ENCODE measurements at regions not wholly inside any gene's neighbourhood (a gene's known extent, or its start where the extent isn't known, plus 50 kb on each side); places are given as distances from the start of the nearest gene placed in this dataset.

- in situ Hi-C loops (cut with MboI), result no loop called here
- intact Hi-C loops (cut with micrococcal nuclease; ENCODE audit: unreplicated experiment), result no loop called here
- no peak overlapping the region for H3K4me3 ChIP-seq
- H3K9me3 ChIP-seq (replicated peaks; ENCODE audit: control insufficient read depth, insufficient read depth, low read length), result no peaks in the 10 kb centered on the region
- H3K79me2 ChIP-seq (ENCODE audit: control insufficient read depth, insufficient read depth, low read length), result no peaks in the 10 kb centered on the region
- POLR2A ChIA-PET, result no interaction called here
- H3K36me3 ChIP-seq (ENCODE audit: control insufficient read depth in 2 of 2, insufficient read depth in 2 of 2, low read length in 1 of 2), result no peaks in the 10 kb centered on the region
- RAD21 ChIA-PET (ENCODE audit: unreplicated experiment), result no interaction called here
- H3K4me2 ChIP-seq (ENCODE audit: control insufficient read depth, insufficient read depth), result no peak overlapping the region
- no peaks in the 10 kb centered on the region for H3K4me1 ChIP-seq (ENCODE audit: control insufficient read depth, insufficient read depth, low read length)
- H3K9ac ChIP-seq (ENCODE audit: control insufficient read depth, insufficient read depth, low read length), result no peak overlapping the region
- no peak for ATAC-seq
- SMC1A ChIA-PET (ENCODE audit: uncharacterized antibody, unreplicated experiment), result no interaction called here
- DNase-seq (ENCODE audit: low read depth, low spot score), result no peak
- H3K27me3 ChIP-seq (replicated peaks in 1 of 2; ENCODE audit: control insufficient read depth in 2 of 2, insufficient read depth in 2 of 2, low read length in 1 of 2), result no peaks in the 10 kb centered on the region; a peak in 2 of 4 replicates
- H3K27ac ChIP-seq (ENCODE audit: control insufficient read depth, insufficient read depth), result no peak overlapping the region
- no peak for FAIRE-seq
- H2AFZ ChIP-seq (ENCODE audit: control insufficient read depth, low read depth, low read length), result no peak overlapping the region
- CTCF ChIA-PET, result no interaction called here
- WGBS (ENCODE audit: insufficient coverage, insufficient replicate concordance, low lambda C conversion rate, missing lambda C conversion rate), result 0% methylated on average over 1 of the region's 1 CpG
- no TSS peak for BruUV-seq (replicated peaks)
- no peak for TF ChIP-seq FOXK2 (IDR thresholded peaks at IDR 0.05)
- no peaks in the 10 kb centered on the region for H4K20me1 ChIP-seq (ENCODE audit: control insufficient read depth, insufficient read depth)
These were observed 58.8 kb upstream of the MAL start for GRCh38 chr2:94966689-94967088.

GRCh38 chr2:94970353-94970752, 55.2 kb upstream of the MAL start:
- 13% methylated on average over 4 of the region's 4 CpGs for WGBS (ENCODE audit: insufficient coverage, insufficient replicate concordance, low lambda C conversion rate, missing lambda C conversion rate)
- no peaks in the 10 kb centered on the region for H3K9me3 ChIP-seq (replicated peaks; ENCODE audit: control insufficient read depth, insufficient read depth, low read length)
- no TSS peak for BruUV-seq (replicated peaks)
- POLR2A ChIA-PET, result no interaction called here
- TF ChIP-seq FOXK2 (IDR thresholded peaks at IDR 0.05) (no peak), PKNOX1 (IDR thresholded peaks at IDR 0.05) (no peak), ZZZ3 (IDR thresholded peaks at IDR 0.05; ENCODE audit: control insufficient read depth, insufficient read length, low read depth) (no peak), MEF2B (IDR thresholded peaks at IDR 0.05; ENCODE audit: partially characterized antibody, poor library complexity, severe bottlenecking) (no peak), TAF1 (IDR thresholded peaks at IDR 0.05; ENCODE audit: borderline replicate concordance, low read depth, low read length) (no peak), STAT1 (conservative IDR thresholded peaks at IDR 0.05) (no peak), E2F4 (IDR thresholded peaks at IDR 0.05; ENCODE audit: low read depth, low read length) (no peak)
- no peak overlapping the region for H2AFZ ChIP-seq (ENCODE audit: control insufficient read depth, low read depth, low read length)
- SMC1A ChIA-PET (ENCODE audit: uncharacterized antibody, unreplicated experiment), result no interaction called here
- RAD21 ChIA-PET (ENCODE audit: unreplicated experiment), result no interaction called here
- no peak overlapping the region for H3K9ac ChIP-seq (ENCODE audit: control insufficient read depth, insufficient read depth, low read length)
- H3K4me1 ChIP-seq (ENCODE audit: control insufficient read depth, insufficient read depth, low read length), result no peaks in the 10 kb centered on the region
- H3K4me2 ChIP-seq (ENCODE audit: control insufficient read depth, insufficient read depth), result no peak overlapping the region
- H3K36me3 ChIP-seq (ENCODE audit: control insufficient read depth in 2 of 2, insufficient read depth in 2 of 2, low read length in 1 of 2), result no peaks in the 10 kb centered on the region
- in situ Hi-C loops (cut with MboI), result no loop called here
- no peaks in the 10 kb centered on the region for H3K79me2 ChIP-seq (ENCODE audit: control insufficient read depth, insufficient read depth, low read length)
- ATAC-seq (no peak), DNase-seq (ENCODE audit: low read depth, low spot score) (no peak), FAIRE-seq (no peak)
- no peak overlapping the region for H3K4me3 ChIP-seq
- no peaks in the 10 kb centered on the region for H4K20me1 ChIP-seq (ENCODE audit: control insufficient read depth, insufficient read depth)
- H3K27ac ChIP-seq (ENCODE audit: control insufficient read depth, insufficient read depth), result no peak overlapping the region
- no peaks in the 10 kb centered on the region; a peak in 2 of 4 replicates for H3K27me3 ChIP-seq (replicated peaks in 1 of 2; ENCODE audit: control insufficient read depth in 2 of 2, insufficient read depth in 2 of 2, low read length in 1 of 2)
- CTCF ChIA-PET, result interaction anchor here (1.1 kb wide), 1 partner anchor 13 kb away, joined by 3 read pairs; no protein-coding TSS in a partner anchor
- intact Hi-C loops (cut with micrococcal nuclease; ENCODE audit: unreplicated experiment), result no loop called here

All from GM12878 (cell line).